Brain microvascular endothelial cell (primary cell): ENCODE measurements at regions not wholly inside any gene's neighbourhood (a gene's known extent, or its start where the extent isn't known, plus 50 kb on each side); places are given as distances from the start of the nearest gene placed in this dataset.

Source experiments
- DNase-seq: peaks from one replicate; pipeline ENCODE4 v3.0.0-alpha.2; 2020
- H3K27ac ChIP-seq: fragments of 250-450 bp; sonication (Bioruptor Pico); 2 replicates; pipeline ENCODE4 v1.5.1; 2020; ENCODE audit warnings: mild to moderate bottlenecking, moderate library complexity
- H3K27me3 ChIP-seq: fragments of 250-450 bp; sonication (Bioruptor Pico); replicated peaks from 2 replicates; pipeline ENCODE4 v1.5.1; 2020; ENCODE audit warnings: mild to moderate bottlenecking
- H3K36me3 ChIP-seq: fragments of 250-450 bp; sonication (Bioruptor Pico); replicated peaks from 2 replicates; pipeline ENCODE4 v1.5.1; 2020; ENCODE audit warnings: mild to moderate bottlenecking
- H3K4me3 ChIP-seq: 2 replicates; pipeline ENCODE4 v1.5.1; 2011; ENCODE audit warnings: low read depth, mild to moderate bottlenecking, control low read depth, low read length, moderate library complexity
- in situ Hi-C: cut with HindIII; loops from 2 replicates; pipeline ENCODE4 v1.10.0; 2017; ENCODE audit warnings: low sequenced_read_pairs, low pct_ligation_motif_present
- TF ChIP-seq, protein P1 (sequence below): IDR thresholded peaks from 2 replicates; pipeline ENCODE4 v1.5.1; 2011; ENCODE audit warnings: low read depth, mild to moderate bottlenecking, moderate library complexity, low read length, control low read depth, inconsistent platforms; ENCODE audit errors: missing control alignments

DNA sequence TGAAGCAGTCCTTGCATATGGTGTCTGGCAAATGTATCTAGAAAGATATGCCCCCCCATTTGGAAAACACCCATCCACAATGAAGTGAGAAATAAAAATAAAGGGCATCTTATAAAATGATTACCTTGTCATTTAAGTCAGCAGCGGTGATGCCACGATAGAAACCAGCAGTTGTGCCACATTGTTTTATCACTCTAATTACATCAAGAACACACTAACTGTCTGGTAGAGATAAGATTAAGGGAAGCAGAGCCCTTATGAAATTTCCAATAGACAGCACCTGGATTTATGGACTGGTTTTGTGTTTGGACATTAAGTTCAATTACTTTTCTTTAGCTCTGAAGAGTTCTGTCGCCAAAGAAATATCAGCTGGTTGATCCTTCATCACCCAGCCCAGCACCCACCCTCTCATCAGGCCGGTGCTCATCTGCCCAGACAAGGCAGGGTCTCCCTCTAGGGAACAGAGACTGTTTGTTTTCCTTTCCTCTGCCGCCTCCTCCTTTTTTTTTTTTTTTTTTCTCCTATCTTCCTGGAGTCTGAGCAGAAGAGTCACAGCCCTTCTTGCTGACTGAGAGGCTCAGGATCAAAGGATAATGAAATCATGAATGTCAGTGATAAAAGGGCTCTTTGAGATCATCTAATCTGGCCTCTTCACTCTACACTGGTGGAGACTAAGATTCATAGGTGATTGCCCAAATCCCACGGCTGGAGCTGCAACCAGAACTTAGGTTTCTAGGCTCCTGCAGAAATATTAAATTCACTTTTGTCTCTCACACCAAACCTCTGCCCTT is 464.1 kb downstream of the NTRK3 start:
- Histone ChIP-seq H3K27me3 (no peaks in the 10 kb centered on the region), H3K4me3 (no peak overlapping the region), H3K36me3 (no peaks in the 10 kb centered on the region), H3K27ac (no peak overlapping the region)
- DNase-seq: no peak
- in situ Hi-C loops: no loop called here
- TF ChIP-seq, protein P1, sequence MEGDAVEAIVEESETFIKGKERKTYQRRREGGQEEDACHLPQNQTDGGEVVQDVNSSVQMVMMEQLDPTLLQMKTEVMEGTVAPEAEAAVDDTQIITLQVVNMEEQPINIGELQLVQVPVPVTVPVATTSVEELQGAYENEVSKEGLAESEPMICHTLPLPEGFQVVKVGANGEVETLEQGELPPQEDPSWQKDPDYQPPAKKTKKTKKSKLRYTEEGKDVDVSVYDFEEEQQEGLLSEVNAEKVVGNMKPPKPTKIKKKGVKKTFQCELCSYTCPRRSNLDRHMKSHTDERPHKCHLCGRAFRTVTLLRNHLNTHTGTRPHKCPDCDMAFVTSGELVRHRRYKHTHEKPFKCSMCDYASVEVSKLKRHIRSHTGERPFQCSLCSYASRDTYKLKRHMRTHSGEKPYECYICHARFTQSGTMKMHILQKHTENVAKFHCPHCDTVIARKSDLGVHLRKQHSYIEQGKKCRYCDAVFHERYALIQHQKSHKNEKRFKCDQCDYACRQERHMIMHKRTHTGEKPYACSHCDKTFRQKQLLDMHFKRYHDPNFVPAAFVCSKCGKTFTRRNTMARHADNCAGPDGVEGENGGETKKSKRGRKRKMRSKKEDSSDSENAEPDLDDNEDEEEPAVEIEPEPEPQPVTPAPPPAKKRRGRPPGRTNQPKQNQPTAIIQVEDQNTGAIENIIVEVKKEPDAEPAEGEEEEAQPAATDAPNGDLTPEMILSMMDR: no peak

DNA sequence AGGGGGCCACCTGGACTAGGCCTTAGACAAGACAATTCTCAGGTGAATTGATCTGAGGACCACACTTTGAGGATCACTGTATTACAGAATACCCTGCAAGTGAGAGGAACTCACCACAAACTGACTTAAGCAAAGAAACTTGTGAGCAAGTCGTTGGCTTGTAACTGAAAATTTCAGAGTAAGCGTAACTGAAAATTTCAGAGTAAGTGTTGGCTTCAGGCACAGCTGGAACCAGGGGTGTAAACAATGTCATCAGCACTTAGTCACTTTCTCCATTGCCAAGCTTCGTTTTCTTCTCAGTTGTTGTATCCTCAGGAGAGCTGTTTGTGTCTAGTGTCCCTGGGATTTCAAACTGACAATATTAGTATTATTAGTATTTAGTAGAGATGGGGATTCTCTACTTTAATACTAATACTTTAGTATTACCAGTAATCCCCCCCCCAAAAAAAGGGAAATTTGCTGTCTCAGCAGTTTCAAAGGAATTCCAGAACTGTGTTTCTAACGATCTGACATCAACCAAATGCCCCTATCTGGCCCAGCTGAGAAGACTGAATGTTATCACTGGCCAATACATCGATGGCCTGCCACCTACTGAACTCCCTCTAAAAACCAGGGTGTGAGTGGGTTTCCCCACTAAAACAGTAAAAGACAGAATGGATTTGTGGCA is 474.4 kb downstream of the NTRK3 start:
- Histone ChIP-seq H3K4me3 (no peak overlapping the region), H3K36me3 (no peaks in the 10 kb centered on the region), H3K27me3 (no peaks in the 10 kb centered on the region), H3K27ac (no peak overlapping the region)
- in situ Hi-C loops: no loop called here
- no peak for DNase-seq
- TF ChIP-seq, protein P1: no peak

DNA sequence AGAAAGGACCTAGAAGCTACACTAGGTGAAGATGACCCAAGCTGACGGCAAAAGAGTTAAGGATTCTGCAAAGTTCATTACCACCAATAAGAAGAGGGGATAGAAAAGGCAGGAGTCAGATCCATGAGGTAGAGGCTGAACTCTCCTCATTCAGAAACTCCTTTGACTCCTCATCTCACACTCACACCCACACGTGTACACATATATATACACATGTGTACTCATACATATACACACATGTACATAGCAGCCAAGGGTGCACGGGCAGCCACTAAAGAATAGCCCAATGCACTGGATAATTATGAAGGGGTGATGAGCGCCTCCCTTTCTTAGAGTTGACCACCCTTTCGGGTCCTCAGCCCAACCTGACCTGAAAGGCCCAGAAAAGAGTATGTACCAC is 476.8 kb downstream of the NTRK3 start:
- in situ Hi-C loops: no loop called here
- Histone ChIP-seq H3K36me3 (no peaks in the 10 kb centered on the region), H3K4me3 (no peak overlapping the region), H3K27me3 (no peaks in the 10 kb centered on the region), H3K27ac (no peak overlapping the region)
- DNase-seq: no peak
- TF ChIP-seq, protein P1: no peak

DNA sequence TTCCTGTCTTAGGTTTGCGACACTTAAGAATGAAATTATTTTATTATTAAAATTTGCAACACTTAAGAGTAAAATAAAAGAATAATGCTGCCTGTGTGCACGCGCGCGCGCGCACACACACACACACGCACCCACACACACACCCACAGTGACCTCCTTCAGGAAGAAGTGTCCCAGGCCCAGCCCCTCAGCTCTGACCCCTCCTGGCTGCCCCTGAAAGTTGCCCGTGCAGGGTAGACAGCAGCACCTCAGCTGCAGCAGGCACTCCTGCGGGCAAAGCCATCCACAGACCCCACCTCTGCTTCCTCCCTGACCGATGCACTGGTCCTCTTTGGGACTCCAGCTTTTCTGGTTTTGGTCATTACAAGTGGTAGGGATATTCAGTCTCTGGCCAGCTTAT is 478.2 kb downstream of the NTRK3 start:
- no peak for DNase-seq
- H3K27ac ChIP-seq: no peak overlapping the region
- no peak overlapping the region for H3K4me3 ChIP-seq
- H3K27me3 ChIP-seq: no peaks in the 10 kb centered on the region
- no peaks in the 10 kb centered on the region for H3K36me3 ChIP-seq
- TF ChIP-seq, protein P1: peak; percentile 4
- in situ Hi-C loops: no loop called here

DNA sequence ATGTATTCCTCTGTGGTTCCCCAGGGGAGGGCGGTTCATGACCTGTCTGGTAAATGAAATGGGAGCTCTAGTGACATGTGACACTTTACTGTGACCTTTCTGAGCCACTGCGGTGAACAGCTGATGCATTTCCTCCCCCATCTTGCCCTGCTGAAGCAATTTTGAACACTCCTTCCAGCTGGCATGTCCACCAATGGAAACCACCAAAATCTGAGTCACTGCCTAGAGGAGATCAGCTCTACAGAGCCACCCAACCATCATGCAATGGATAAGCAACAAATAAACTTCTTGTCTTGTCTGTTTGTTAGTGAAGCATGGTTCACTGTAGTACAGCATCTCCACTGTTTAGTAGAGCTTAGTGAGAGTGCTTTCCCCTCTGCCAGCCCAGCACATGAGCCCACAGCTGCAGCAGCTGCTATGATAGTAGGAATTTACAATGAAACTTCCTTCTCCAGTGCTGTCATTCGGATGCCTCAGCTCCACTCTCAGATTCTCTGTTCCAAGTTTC is 479.4 kb downstream of the NTRK3 start:
- H3K27me3 ChIP-seq: no peaks in the 10 kb centered on the region
- peak; percentile 70 for DNase-seq

More for the DNA sequence above, 479.4 kb downstream of the NTRK3 start:
- no peaks in the 10 kb centered on the region for H3K36me3 ChIP-seq
- in situ Hi-C loops: no loop called here
- no peak overlapping the region for H3K4me3 ChIP-seq
- TF ChIP-seq, protein P1: no peak
- no peak overlapping the region for H3K27ac ChIP-seq
